ENCODE measurements at regions not wholly inside any gene's neighbourhood (a gene's known extent, or its start where the extent isn't known, plus 50 kb on each side); places are given as distances from the start of the nearest gene placed in this dataset.

- TF ChIP-seq CTCF (IDR thresholded peaks at IDR 0.05) (no peak), POLR2A (IDR thresholded peaks at IDR 0.05) (no peak), POLR2AphosphoS5 (IDR thresholded peaks at IDR 0.05) (no peak), EP300 (IDR thresholded peaks at IDR 0.05; ENCODE audit: low read depth) (no peak)
Observed at GRCh38 chr3:194755671-194756459, 70.2 kb downstream of the FAM43A start.

All from transverse colon (tissue), 4 donors.